ENCODE measurements at regions not wholly inside any gene's neighbourhood (a gene's known extent, or its start where the extent isn't known, plus 50 kb on each side); places are given as distances from the start of the nearest gene placed in this dataset.

- TF ChIP-seq SIN3A (IDR thresholded peaks at IDR 0.05; ENCODE audit: borderline replicate concordance, insufficient read depth, low read length) (no peak), POLR2AphosphoS5 (IDR thresholded peaks at IDR 0.05; ENCODE audit: low read depth, low read length) (no peak), REST (IDR thresholded peaks at IDR 0.05; ENCODE audit: insufficient read depth in 1 of 2, low read depth in 2 of 2, low read length in 2 of 2) (no peak), TAF1 (IDR thresholded peaks at IDR 0.05; ENCODE audit: borderline replicate concordance, insufficient read depth, low read length) (no peak), FOXP2 (optimal IDR thresholded peaks at IDR 0.05; ENCODE audit: borderline replicate concordance, extremely low read depth, extremely low read length, insufficient read depth) (no peak)
Measured at GRCh38 chr1:192453360-192453992, 122.1 kb upstream of the RGS1 start.

Data from PFSK-1 (cell line).